Fibroblast of lung (primary cell): ENCODE measurements at regions not wholly inside any gene's neighbourhood (a gene's known extent, or its start where the extent isn't known, plus 50 kb on each side); places are given as distances from the start of the nearest gene placed in this dataset.

ENCODE experiments used
- DNase-seq, 2 donors: peaks; one replicate each; pipeline versions ENCODE4 v3.0.0 to v3.0.0-alpha.2; 2010; ENCODE audit warnings: low read depth in 2 of 2
- H2AFZ ChIP-seq: 2 replicates; pipeline ENCODE4 v1.5.1; 2012; ENCODE audit warnings: low read length, control low read depth, inconsistent platforms
- H3K27ac ChIP-seq: 2 replicates; pipeline ENCODE4 v1.5.1; 2011; ENCODE audit warnings: low read length, control low read depth; ENCODE audit not compliant: insufficient read depth
- H3K27me3 ChIP-seq: 2 replicates; pipeline ENCODE4 v1.5.1; 2011; ENCODE audit warnings: mild to moderate bottlenecking, low read length; ENCODE audit not compliant: control insufficient read depth, insufficient read depth
- H3K36me3 ChIP-seq: 2 replicates; pipeline ENCODE4 v1.5.1; 2011; ENCODE audit warnings: low read length; ENCODE audit not compliant: control insufficient read depth, insufficient read depth
- H3K4me1 ChIP-seq: 2 replicates; pipeline ENCODE4 v1.5.1; 2011; ENCODE audit warnings: low read length; ENCODE audit not compliant: control insufficient read depth, insufficient read depth; ENCODE audit errors: extremely low read depth
- H3K4me2 ChIP-seq: 2 replicates; pipeline ENCODE4 v1.5.1; 2011; ENCODE audit warnings: low read length, control low read depth; ENCODE audit not compliant: insufficient read depth; ENCODE audit errors: extremely low read depth
- H3K4me3 ChIP-seq, 4 experiments: fragments of 200-600 bp in 1 of 4; sonication (generic) in 1 of 4; replicated peaks in 1 of 4; 2 replicates each; pipeline ENCODE4 v1.5.1; 2011 to 2016; ENCODE audit warnings: low read length in 4 of 4, low read depth in 3 of 4, mild to moderate bottlenecking in 3 of 4, control low read depth in 2 of 4, inconsistent platforms in 1 of 4, mixed read lengths in 1 of 4; ENCODE audit not compliant: insufficient read depth in 1 of 4; ENCODE audit errors: control extremely low read depth in 1 of 4
- H3K79me2 ChIP-seq: 2 replicates; pipeline ENCODE4 v1.5.1; 2012; ENCODE audit warnings: mild to moderate bottlenecking, low read length, inconsistent platforms; ENCODE audit not compliant: control insufficient read depth, insufficient read depth
- H3K9ac ChIP-seq: 2 replicates; pipeline ENCODE4 v1.5.1; 2011; ENCODE audit warnings: mild to moderate bottlenecking, low read length, control low read depth; ENCODE audit not compliant: insufficient read depth
- H3K9me3 ChIP-seq: 2 replicates; pipeline ENCODE4 v1.5.1; 2012; ENCODE audit warnings: low read depth, low read length; ENCODE audit not compliant: control insufficient read depth, insufficient read depth
- H4K20me1 ChIP-seq: 2 replicates; pipeline ENCODE4 v1.5.1; 2011; ENCODE audit warnings: low read length; ENCODE audit not compliant: control insufficient read depth, insufficient read depth; ENCODE audit errors: extremely low read depth
- EZH2 ChIP-seq: IDR thresholded peaks from 2 replicates; pipeline ENCODE4 v1.5.1; 2012; ENCODE audit warnings: low read length, control low read depth, mild to moderate bottlenecking; ENCODE audit errors: missing control alignments
- TF ChIP-seq, protein P1 (sequence below), 2 donors: IDR thresholded peaks in 1 of 2; conservative IDR thresholded peaks in 1 of 2; 1 replicate in 1 of 2; 2 replicates in 1 of 2; pipeline ENCODE4 v1.5.1; 2011 to 2012; ENCODE audit warnings: low read length in 2 of 2, control low read depth in 1 of 2, inconsistent platforms in 1 of 2, low read depth in 1 of 2, mild to moderate bottlenecking in 1 of 2

DNA sequence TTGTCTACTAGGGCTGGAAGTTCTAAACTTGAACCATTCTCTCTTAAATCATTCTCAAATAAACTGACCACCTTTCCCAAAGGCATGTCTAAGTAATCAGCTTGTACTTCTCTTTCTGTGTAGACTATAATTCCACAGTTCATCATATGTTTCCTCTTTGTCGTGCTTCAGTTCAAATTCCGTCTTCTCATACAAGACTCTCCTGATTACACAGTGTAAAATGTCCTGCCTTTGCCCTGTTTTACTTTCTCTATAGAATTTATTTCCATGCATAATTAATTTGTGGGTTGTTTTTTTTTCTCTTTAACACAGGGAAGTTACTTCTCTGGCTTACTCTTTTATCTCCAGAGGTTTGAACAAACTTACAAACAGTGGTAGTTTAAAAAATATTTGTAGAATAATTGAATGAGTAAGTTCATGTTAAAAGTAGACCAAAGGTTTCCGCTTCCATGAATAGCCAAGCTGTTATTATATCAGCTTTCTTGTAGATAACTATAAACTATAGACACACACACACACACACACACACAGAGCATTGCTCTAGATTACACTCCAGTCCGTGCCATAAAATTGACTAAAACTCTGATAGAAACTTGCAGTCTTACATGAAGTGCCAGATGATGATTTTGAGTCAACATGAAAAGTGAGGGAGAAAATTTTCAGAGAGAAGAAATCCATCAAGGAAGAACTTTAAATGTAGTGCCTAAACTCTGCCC, 119.0 kb downstream of the SUCNR1 start:
- Histone ChIP-seq H3K27ac (no peak overlapping the region), H3K4me2 (no peak overlapping the region), H3K4me1 (no peaks in the 10 kb centered on the region), H4K20me1 (no peaks in the 10 kb centered on the region), H3K9me3 (no peaks in the 10 kb centered on the region), H2AFZ (no peak overlapping the region), H3K79me2 (no peaks in the 10 kb centered on the region), H3K9ac (no peak overlapping the region), H3K27me3 (no peaks in the 10 kb centered on the region), H3K4me3 (no peak overlapping the region), H3K36me3 (no peaks in the 10 kb centered on the region)
- TF ChIP-seq EZH2, result no peak
- TF ChIP-seq, protein P1, sequence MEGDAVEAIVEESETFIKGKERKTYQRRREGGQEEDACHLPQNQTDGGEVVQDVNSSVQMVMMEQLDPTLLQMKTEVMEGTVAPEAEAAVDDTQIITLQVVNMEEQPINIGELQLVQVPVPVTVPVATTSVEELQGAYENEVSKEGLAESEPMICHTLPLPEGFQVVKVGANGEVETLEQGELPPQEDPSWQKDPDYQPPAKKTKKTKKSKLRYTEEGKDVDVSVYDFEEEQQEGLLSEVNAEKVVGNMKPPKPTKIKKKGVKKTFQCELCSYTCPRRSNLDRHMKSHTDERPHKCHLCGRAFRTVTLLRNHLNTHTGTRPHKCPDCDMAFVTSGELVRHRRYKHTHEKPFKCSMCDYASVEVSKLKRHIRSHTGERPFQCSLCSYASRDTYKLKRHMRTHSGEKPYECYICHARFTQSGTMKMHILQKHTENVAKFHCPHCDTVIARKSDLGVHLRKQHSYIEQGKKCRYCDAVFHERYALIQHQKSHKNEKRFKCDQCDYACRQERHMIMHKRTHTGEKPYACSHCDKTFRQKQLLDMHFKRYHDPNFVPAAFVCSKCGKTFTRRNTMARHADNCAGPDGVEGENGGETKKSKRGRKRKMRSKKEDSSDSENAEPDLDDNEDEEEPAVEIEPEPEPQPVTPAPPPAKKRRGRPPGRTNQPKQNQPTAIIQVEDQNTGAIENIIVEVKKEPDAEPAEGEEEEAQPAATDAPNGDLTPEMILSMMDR (conservative IDR thresholded peaks at IDR 0.05 in 1 of 2, IDR thresholded peaks at IDR 0.05 in 1 of 2; ENCODE audit: low read depth in 1 of 2, low read length in 2 of 2), result no peak
- no peak for DNase-seq

- Histone ChIP-seq H3K9ac (no peak overlapping the region), H3K4me1 (no peaks in the 10 kb centered on the region), H3K79me2 (no peaks in the 10 kb centered on the region), H4K20me1 (no peaks in the 10 kb centered on the region), H3K4me3 (no peak overlapping the region), H3K9me3 (no peaks in the 10 kb centered on the region), H2AFZ (no peak overlapping the region), H3K27me3 (no peaks in the 10 kb centered on the region), H3K36me3 (no peaks in the 10 kb centered on the region), H3K4me2 (no peak overlapping the region), H3K27ac (no peak overlapping the region)
- DNase-seq, result peak in 1 of 2 donors; percentile 74
- no peak for TF ChIP-seq EZH2
- TF ChIP-seq, protein P1 (conservative IDR thresholded peaks at IDR 0.05 in 1 of 2, IDR thresholded peaks at IDR 0.05 in 1 of 2; ENCODE audit: low read depth in 1 of 2, low read length in 2 of 2), result no peak
Measured at GRCh38 chr3:151995091-151995490, 121.6 kb downstream of the SUCNR1 start.

- H3K79me2 ChIP-seq, result no peaks in the 10 kb centered on the region
- H3K4me3 ChIP-seq, result no peak overlapping the region
- no peak overlapping the region for H3K4me2 ChIP-seq
- no peaks in the 10 kb centered on the region for H3K4me1 ChIP-seq
- no peaks in the 10 kb centered on the region for H3K27me3 ChIP-seq
- no peak overlapping the region for H3K27ac ChIP-seq
- DNase-seq, result no peak
- no peaks in the 10 kb centered on the region for H4K20me1 ChIP-seq
- H2AFZ ChIP-seq, result no peak overlapping the region
- no peak overlapping the region for H3K9ac ChIP-seq
- no peaks in the 10 kb centered on the region for H3K9me3 ChIP-seq
- no peaks in the 10 kb centered on the region for H3K36me3 ChIP-seq
- TF ChIP-seq EZH2, result no peak
- TF ChIP-seq, protein P1 (conservative IDR thresholded peaks at IDR 0.05 in 1 of 2, IDR thresholded peaks at IDR 0.05 in 1 of 2; ENCODE audit: low read depth in 1 of 2, low read length in 2 of 2), result no peak
Measured at GRCh38 chr3:151998744-151999143, 125.3 kb downstream of the SUCNR1 start.
